GM23248 (cell line): ENCODE measurements at regions not wholly inside any gene's neighbourhood (a gene's known extent, or its start where the extent isn't known, plus 50 kb on each side); places are given as distances from the start of the nearest gene placed in this dataset.
"Not testable (repeated sequence)": the region's sequence is repeated elsewhere in the genome, so short reads cannot be mapped to it uniquely, and the experiment has no call there.

ENCODE experiments used
- DNase-seq: peaks from one replicate; pipeline ENCODE4 v3.0.0-alpha.2; 2015
- H2AFZ ChIP-seq: fragments of 200-600 bp; sonication (generic); 2 replicates; pipeline ENCODE4 v1.6.1; 2016; ENCODE audit warnings: antibody characterized with exemption
- H3F3A ChIP-seq: fragments of 200-600 bp; sonication (generic); 2 replicates; pipeline ENCODE4 v1.6.1; 2016; ENCODE audit warnings: mild to moderate bottlenecking, antibody characterized with exemption, mixed run types; ENCODE audit not compliant: insufficient read depth
- H3K27ac ChIP-seq: fragments of 200-600 bp; sonication (generic); 2 replicates; pipeline ENCODE4 v1.5.1; 2016; ENCODE audit warnings: mild to moderate bottlenecking
- H3K27me3 ChIP-seq: fragments of 200-600 bp; sonication (generic); replicated peaks from 2 replicates; pipeline ENCODE4 v1.6.1; 2016; ENCODE audit warnings: mild to moderate bottlenecking; ENCODE audit not compliant: insufficient read depth
- H3K36me3 ChIP-seq: fragments of 200-600 bp; sonication (generic); 2 replicates; pipeline ENCODE4 v1.6.1; 2016; ENCODE audit warnings: low read depth, mild to moderate bottlenecking
- H3K4me1 ChIP-seq: fragments of 200-600 bp; sonication (generic); 2 replicates; pipeline ENCODE4 v1.6.1; 2016; ENCODE audit warnings: mild to moderate bottlenecking; ENCODE audit not compliant: insufficient read depth
- H3K4me2 ChIP-seq: fragments of 200-600 bp; sonication (generic); one replicate; pipeline ENCODE4 v1.6.1; 2016; ENCODE audit warnings: mild to moderate bottlenecking; ENCODE audit not compliant: unreplicated experiment
- H3K4me3 ChIP-seq: fragments of 200-600 bp; sonication (generic); 2 replicates; pipeline ENCODE4 v1.5.1; 2016; ENCODE audit warnings: mild to moderate bottlenecking
- H3K79me2 ChIP-seq: fragments of 200-600 bp; sonication (generic); 2 replicates; pipeline ENCODE4 v1.6.1; 2016; ENCODE audit warnings: mild to moderate bottlenecking; ENCODE audit not compliant: insufficient read depth
- H3K9ac ChIP-seq: fragments of 200-600 bp; sonication (generic); 2 replicates; pipeline ENCODE4 v1.6.1; 2016; ENCODE audit warnings: mild to moderate bottlenecking
- H3K9me2 ChIP-seq: fragments of 200-600 bp; sonication (generic); 2 replicates; pipeline ENCODE4 v1.6.1; 2016; ENCODE audit warnings: mixed run types, mild to moderate bottlenecking, moderate library complexity; ENCODE audit not compliant: insufficient read depth
- H3K9me3 ChIP-seq: fragments of 200-600 bp; sonication (generic); one replicate; pipeline ENCODE4 v1.6.1; 2017; ENCODE audit warnings: low read depth
- H4K20me1 ChIP-seq: fragments of 200-600 bp; sonication (generic); 2 replicates; pipeline ENCODE4 v1.6.0; 2016; ENCODE audit not compliant: insufficient read depth
- EZH2 ChIP-seq: fragments of 200-600 bp; sonication (generic); IDR thresholded peaks from 2 replicates; pipeline ENCODE4 v1.6.1; 2018; ENCODE audit warnings: antibody characterized with exemption, mild to moderate bottlenecking; ENCODE audit not compliant: insufficient read depth, poor library complexity, severe bottlenecking
- EZH2phosphoT487 ChIP-seq: fragments of 200-600 bp; sonication (generic); IDR thresholded peaks from 2 replicates; pipeline ENCODE4 v1.6.1; 2018; ENCODE audit warnings: antibody characterized with exemption, moderate library complexity, mild to moderate bottlenecking, low read depth; ENCODE audit not compliant: insufficient read depth
- WGBS, 2 experiments: methylation state at CpG; one replicate each; pipeline ENCODE4 v1.1.6; 2015 to 2017; ENCODE audit warnings: low lambda C conversion rate in 2 of 2, low coverage in 1 of 2; ENCODE audit errors: missing lambda C conversion rate in 2 of 2; 5-methylcytosine and 5-hydroxymethylcytosine counted together
- in situ Hi-C: fragments of 300-500 bp; cut with MboI; formaldehyde crosslinking; loops from 2 replicates; pipeline ENCODE4 v1.15.0; 2020

DNA sequence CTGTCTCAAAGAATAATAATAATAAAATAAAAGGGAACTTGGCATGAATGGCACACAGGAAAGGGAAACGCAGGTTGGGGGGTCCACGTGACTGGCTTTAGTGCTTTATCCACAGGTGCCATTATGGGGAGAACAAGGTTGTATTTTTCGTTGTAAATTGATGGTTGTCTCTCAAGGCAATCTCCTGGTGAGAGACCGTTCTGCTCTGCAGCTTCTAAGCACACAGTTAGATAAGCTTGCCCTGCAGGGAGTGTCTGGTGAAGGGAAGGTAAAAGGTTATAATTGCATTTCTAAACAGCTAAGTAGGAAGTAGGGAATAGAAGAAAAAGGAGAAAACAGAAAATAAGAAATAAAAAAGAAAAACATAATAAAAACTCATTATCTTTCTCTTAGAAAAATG lies 69.1 kb upstream of the CPSF6 start:
- WGBS, 2 experiments = 30 to 52% methylated on average over 3 to 4 of the region's 4 CpGs
- Histone ChIP-seq H3K9me2 (no peaks in the 10 kb centered on the region), H3K9me3 (no peaks in the 10 kb centered on the region), H4K20me1 (no peaks in the 10 kb centered on the region), H3K36me3 (no peaks in the 10 kb centered on the region), H3K4me1 (no peaks in the 10 kb centered on the region), H3K27ac (no peak overlapping the region), H3K79me2 (no peaks in the 10 kb centered on the region), H2AFZ (no peak overlapping the region), H3K4me3 (no peak overlapping the region), H3K27me3 (0 out of 2 replicates have a peak, but pooled peaks cover 7% of the 10 kb centered on the region), H3K4me2 (no peak overlapping the region), H3F3A (no peaks in the 10 kb centered on the region), H3K9ac (no peak overlapping the region)
- TF ChIP-seq EZH2phosphoT487 (no peak), EZH2 (no peak)
- DNase-seq = no peak
- in situ Hi-C loops = no loop called here

DNA sequence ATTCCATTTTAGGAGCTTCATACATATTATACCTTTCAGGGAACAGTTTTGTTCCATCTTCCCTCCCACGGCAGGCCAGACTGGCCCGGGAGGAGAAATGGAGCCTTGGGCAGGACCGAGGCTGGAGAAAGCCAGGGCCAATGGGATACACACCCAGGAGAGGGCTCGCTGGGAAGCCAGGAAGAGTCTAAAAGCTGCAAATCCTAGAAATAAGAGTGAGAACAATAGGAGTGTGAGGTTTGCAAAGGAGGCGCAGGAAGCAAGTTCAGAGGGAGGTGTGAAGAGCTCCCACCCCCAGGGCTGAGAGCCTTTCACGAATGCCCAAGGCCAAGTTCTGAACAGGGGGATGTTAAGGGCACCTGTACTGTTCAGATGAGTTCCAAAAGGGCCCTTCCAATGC lies 67.5 kb upstream of the CPSF6 start:
- in situ Hi-C loops = no loop called here
- H3K9ac ChIP-seq = no peak overlapping the region
- H3K4me3 ChIP-seq = no peak overlapping the region
- H3K9me2 ChIP-seq = no peaks in the 10 kb centered on the region
- no peaks in the 10 kb centered on the region for H3K9me3 ChIP-seq
- no peak overlapping the region for H2AFZ ChIP-seq
- H3K79me2 ChIP-seq = no peaks in the 10 kb centered on the region
- H3K36me3 ChIP-seq = no peaks in the 10 kb centered on the region
- 0 out of 2 replicates have a peak, but pooled peaks cover 7% of the 10 kb centered on the region for H3K27me3 ChIP-seq
- H4K20me1 ChIP-seq = no peaks in the 10 kb centered on the region
- H3K4me2 ChIP-seq = no peak overlapping the region
- no peak for TF ChIP-seq EZH2phosphoT487
- no peak for TF ChIP-seq EZH2
- no peaks in the 10 kb centered on the region for H3K4me1 ChIP-seq
- whole genome bisulfite sequencing, 2 experiments = 45 to 47% methylated on average over 6 of the region's 6 CpGs
- H3F3A ChIP-seq = no peaks in the 10 kb centered on the region
- no peak for DNase-seq
- no peak overlapping the region for H3K27ac ChIP-seq

DNA sequence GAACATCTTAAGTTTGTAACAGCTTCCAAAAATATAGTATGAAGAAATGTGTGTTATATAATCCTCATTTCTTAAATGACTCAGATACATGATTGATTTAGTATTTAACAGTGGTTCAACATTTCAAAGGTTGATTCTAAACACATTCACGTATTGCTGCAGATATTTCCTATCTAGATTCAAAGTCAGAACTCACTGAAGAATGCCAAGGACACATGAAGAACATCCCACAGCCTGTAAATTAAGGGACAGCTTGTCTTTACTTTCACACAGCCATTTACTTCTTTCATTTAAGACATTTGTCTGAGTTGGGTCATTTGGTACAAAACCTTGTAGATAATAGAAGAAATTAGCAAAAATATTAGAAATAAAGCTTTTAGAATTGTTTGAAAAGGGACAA lies 66.9 kb upstream of the CPSF6 start:
- in situ Hi-C loops = no loop called here
- H3K9ac ChIP-seq = no peak overlapping the region
- H4K20me1 ChIP-seq = no peaks in the 10 kb centered on the region
- no peak overlapping the region for H2AFZ ChIP-seq
- 0 out of 2 replicates have a peak, but pooled peaks cover 7% of the 10 kb centered on the region for H3K27me3 ChIP-seq
- no peak overlapping the region for H3K27ac ChIP-seq
- DNase-seq = no peak
- TF ChIP-seq EZH2phosphoT487 (no peak), EZH2 (no peak)
- no peak overlapping the region for H3K4me2 ChIP-seq
- H3K36me3 ChIP-seq = no peaks in the 10 kb centered on the region
- no peaks in the 10 kb centered on the region for H3K4me1 ChIP-seq
- no peaks in the 10 kb centered on the region for H3F3A ChIP-seq
- no peaks in the 10 kb centered on the region for H3K79me2 ChIP-seq
- 19 to 24% methylated on average over 1 of the region's 1 CpG for WGBS, 2 experiments
- H3K4me3 ChIP-seq = no peak overlapping the region
- H3K9me3 ChIP-seq = no peaks in the 10 kb centered on the region
- H3K9me2 ChIP-seq = no peaks in the 10 kb centered on the region

DNA sequence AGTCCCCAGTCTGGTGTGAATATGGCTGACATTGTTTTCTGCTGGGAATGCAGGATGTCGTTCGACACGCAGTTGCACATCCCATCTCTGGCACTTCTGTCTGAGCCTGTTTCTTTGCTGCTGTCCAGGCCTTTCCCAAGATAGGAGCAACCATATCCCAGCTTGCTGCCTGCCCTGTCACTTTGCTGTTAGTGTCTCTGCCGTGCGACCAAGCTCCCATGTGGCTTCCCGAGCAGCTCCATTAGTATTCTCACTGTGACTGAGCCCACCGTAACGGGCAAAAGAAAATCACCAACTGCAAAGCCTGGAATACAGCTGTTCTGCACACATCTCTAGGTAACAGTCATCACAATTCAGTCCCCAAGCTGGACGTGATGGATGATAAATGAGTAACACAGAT lies 66.0 kb upstream of the CPSF6 start:
- no peaks in the 10 kb centered on the region for H3K9me3 ChIP-seq
- H3K4me3 ChIP-seq = no peak overlapping the region
- H3K27me3 ChIP-seq = 0 out of 2 replicates have a peak, but pooled peaks cover 7% of the 10 kb centered on the region
- no peak overlapping the region for H3K9ac ChIP-seq
- in situ Hi-C loops = no loop called here
- no peaks in the 10 kb centered on the region for H3K4me1 ChIP-seq
- no peak overlapping the region for H3K27ac ChIP-seq
- no peaks in the 10 kb centered on the region for H3K36me3 ChIP-seq
- H3K4me2 ChIP-seq = no peak overlapping the region
- H2AFZ ChIP-seq = no peak overlapping the region
- 45 to 48% methylated on average over 8 to 9 of the region's 9 CpGs for WGBS, 2 experiments
- no peak for TF ChIP-seq EZH2phosphoT487
- no peak for TF ChIP-seq EZH2
- DNase-seq = no peak
- no peaks in the 10 kb centered on the region for H4K20me1 ChIP-seq
- no peaks in the 10 kb centered on the region for H3F3A ChIP-seq
- H3K9me2 ChIP-seq = no peaks in the 10 kb centered on the region
- no peaks in the 10 kb centered on the region for H3K79me2 ChIP-seq

DNA sequence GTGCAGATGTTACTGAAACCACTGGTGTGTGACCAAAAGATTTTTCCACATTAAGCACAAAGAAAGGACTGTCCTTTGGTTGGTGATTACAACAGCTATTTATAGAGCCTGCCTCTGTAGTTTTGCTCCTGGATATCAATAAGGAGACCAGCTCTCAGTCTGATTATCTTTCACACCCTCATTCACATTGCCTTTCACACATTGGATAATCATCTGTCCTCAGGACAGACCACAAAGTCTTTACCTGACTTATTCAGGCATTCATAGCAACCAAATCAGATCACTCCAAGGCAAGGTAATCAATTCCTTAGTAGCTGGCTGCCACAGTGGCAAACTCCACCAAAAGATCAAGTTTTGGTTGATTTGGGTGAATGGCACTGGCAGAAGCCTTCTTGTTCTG lies 59.6 kb upstream of the CPSF6 start:
- H4K20me1 ChIP-seq = no peaks in the 10 kb centered on the region

DNA sequence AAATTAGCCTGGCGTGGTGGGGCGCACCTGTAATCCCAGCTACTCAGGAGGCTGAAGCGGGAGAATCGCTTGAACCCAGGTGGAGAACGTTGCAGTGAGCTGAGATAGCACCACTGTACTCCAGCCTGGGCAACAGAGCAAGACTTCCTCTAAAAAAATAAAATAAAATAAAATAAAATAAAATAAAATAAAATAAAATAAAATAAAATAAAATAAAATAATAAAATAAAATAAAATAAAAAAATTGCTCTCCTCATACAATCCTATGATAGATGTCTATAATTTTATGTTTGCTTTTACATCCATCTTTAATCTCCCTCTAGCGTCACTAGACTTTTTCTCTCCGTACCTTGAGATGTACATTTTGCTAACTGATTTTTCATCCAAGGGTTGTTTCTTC lies 51.8 kb upstream of the CPSF6 start:
- H3K27ac ChIP-seq, DNase-seq, H2AFZ ChIP-seq, H3K27me3 ChIP-seq, H3K4me1 ChIP-seq, H3K79me2 ChIP-seq, H4K20me1 ChIP-seq, in situ Hi-C loops, H3K4me2 ChIP-seq, H3K9me3 ChIP-seq, H3K9me2 ChIP-seq, H3F3A ChIP-seq, H3K4me3 ChIP-seq, H3K36me3 ChIP-seq, H3K9ac ChIP-seq: not testable (repeated sequence)
- WGBS, 2 experiments = 44 to 47% methylated on average over 7 of the region's 7 CpGs

More for the DNA sequence above, 59.6 kb upstream of the CPSF6 start:
- Histone ChIP-seq H3K9me3 (no peaks in the 10 kb centered on the region), H2AFZ (no peak overlapping the region), H3K4me3 (no peak overlapping the region), H3K79me2 (no peaks in the 10 kb centered on the region), H3F3A (no peaks in the 10 kb centered on the region), H3K9me2 (no peaks in the 10 kb centered on the region), H3K27ac (no peak overlapping the region), H3K4me2 (no peak overlapping the region), H3K36me3 (no peaks in the 10 kb centered on the region), H3K4me1 (no peaks in the 10 kb centered on the region), H3K9ac (no peak overlapping the region), H3K27me3 (peaks cover 5% of the 10 kb centered on the region; the same call in 1 of the 2 replicates)
- in situ Hi-C loops = no loop called here
- no peak for TF ChIP-seq EZH2phosphoT487
- TF ChIP-seq EZH2 = no peak
- no peak for DNase-seq
